GM12878 (cell line): ENCODE measurements at regions not wholly inside any gene's neighbourhood (a gene's known extent, or its start where the extent isn't known, plus 50 kb on each side); places are given as distances from the start of the nearest gene placed in this dataset.
"Not testable (repeated sequence)": the region's sequence is repeated elsewhere in the genome, so short reads cannot be mapped to it uniquely, and the experiment has no call there.

Experiments used
- ATAC-seq: fragments of 200-7000 bp; cut with Tn5 transposase; 3 replicates; pipeline ENCODE4 v1.9.1; 2020; ENCODE audit warnings: mild to moderate bottlenecking, moderate library complexity
- BruUV-seq: library from RNA; stranded (reverse); fragments of 400-500 nt; replicated peaks from 2 replicates; lab custom pipeline; 2021; lab: Mats Ljungman, UMichigan
- CTCF ChIA-PET: fragments of 300-600 bp; sonication (Branson Sonifier 250); formaldehyde crosslinking; extraction: SDS; loops from one replicate; lab custom pipeline; 2021; ENCODE audit warnings: inconsistent platforms; lab: Yijun Ruan, JAX
- POLR2A ChIA-PET: fragments of 350-600 bp; formaldehyde crosslinking; extraction: SDS; loops from one replicate; lab custom pipeline; 2021; ENCODE audit warnings: inconsistent platforms; lab: Charles Lee
- RAD21 ChIA-PET: fragments of 300-600 bp; sonication (Branson Sonifier 250); formaldehyde crosslinking; loops from one replicate; lab custom pipeline; 2023; ENCODE audit warnings: antibody characterized with exemption; ENCODE audit not compliant: unreplicated experiment; lab: Charles Lee
- SMC1A ChIA-PET: fragments of 300-600 bp; sonication (Branson Sonifier 250); formaldehyde crosslinking; loops from one replicate; lab custom pipeline; 2023; ENCODE audit not compliant: unreplicated experiment, uncharacterized antibody; lab: Charles Lee
- DNase-seq: peaks from one replicate; pipeline ENCODE4 v3.0.0-alpha.2; 2011; ENCODE audit warnings: low read depth, low spot score
- FAIRE-seq: peaks from 3 replicates; lab custom pipeline; 2011; peaks lifted over from hg19 to GRCh38; lab: Jason Lieb, UNC
- H2AFZ ChIP-seq: 2 replicates; pipeline ENCODE4 v1.6.0; 2011; ENCODE audit warnings: low read depth, low read length, control low read depth; ENCODE audit not compliant: control insufficient read depth
- H3K27ac ChIP-seq: 2 replicates; pipeline ENCODE4 v1.5.1; 2011; ENCODE audit warnings: control low read depth; ENCODE audit not compliant: control insufficient read depth, insufficient read depth
- H3K27me3 ChIP-seq, 2 experiments: replicated peaks in 1 of 2; 2 replicates each; pipeline versions ENCODE4 v1.6.0 to v1.6.1; 2011; ENCODE audit warnings: low read length in 1 of 2; ENCODE audit not compliant: control insufficient read depth in 2 of 2, insufficient read depth in 2 of 2
- H3K36me3 ChIP-seq, 2 experiments: 2 replicates each; pipeline ENCODE4 v1.5.1; 2011; ENCODE audit warnings: low read length in 1 of 2; ENCODE audit not compliant: control insufficient read depth in 2 of 2, insufficient read depth in 2 of 2
- H3K4me1 ChIP-seq: 2 replicates; pipeline ENCODE4 v1.6.1; 2011; ENCODE audit warnings: mild to moderate bottlenecking, low read length, moderate library complexity, mixed read lengths; ENCODE audit not compliant: control insufficient read depth, insufficient read depth
- H3K4me2 ChIP-seq: 2 replicates; pipeline ENCODE4 v1.6.0; 2011; ENCODE audit warnings: control low read depth; ENCODE audit not compliant: control insufficient read depth, insufficient read depth
- H3K4me3 ChIP-seq: fragments of 200-600 bp; sonication (generic); 2 replicates; pipeline ENCODE4 v1.5.1; 2016
- H3K79me2 ChIP-seq: 2 replicates; pipeline ENCODE4 v1.6.0; 2011; ENCODE audit warnings: low read length; ENCODE audit not compliant: control insufficient read depth, insufficient read depth
- H3K9ac ChIP-seq: 2 replicates; pipeline ENCODE4 v1.8.0; 2011; ENCODE audit warnings: low read length, control low read depth, mixed read lengths; ENCODE audit not compliant: control insufficient read depth, insufficient read depth
- H3K9me3 ChIP-seq: replicated peaks from 3 replicates; pipeline ENCODE4 v1.5.1; 2011; ENCODE audit warnings: mild to moderate bottlenecking, low read length; ENCODE audit not compliant: control insufficient read depth, insufficient read depth
- H4K20me1 ChIP-seq: 2 replicates; pipeline ENCODE4 v1.6.0; 2011; ENCODE audit not compliant: control insufficient read depth, insufficient read depth
- WGBS: methylation state at CpG from one replicate; pipeline ENCODE4 v1.1.6; 2016; ENCODE audit warnings: low lambda C conversion rate; ENCODE audit not compliant: insufficient replicate concordance, insufficient coverage; ENCODE audit errors: missing lambda C conversion rate; 5-methylcytosine and 5-hydroxymethylcytosine counted together
- in situ Hi-C: fragments of 300-500 bp; cut with MboI; formaldehyde crosslinking; loops from 9 replicates; pipeline ENCODE4 v1.14.3; 2018; ENCODE audit warnings: mixed read lengths
- intact Hi-C: fragments of 100-400 bp; cut with micrococcal nuclease; formaldehyde crosslinking; loops from one replicate; pipeline ENCODE4 v1.14.2; 2022; ENCODE audit not compliant: unreplicated experiment

- WGBS: 25% methylated on average over 1 of the region's 9 CpGs
- H3K9me3 ChIP-seq, POLR2A ChIA-PET, DNase-seq, H3K36me3 ChIP-seq, BruUV-seq, SMC1A ChIA-PET, RAD21 ChIA-PET, H3K79me2 ChIP-seq, in situ Hi-C loops, H3K4me1 ChIP-seq, intact Hi-C loops, H3K27me3 ChIP-seq, H3K9ac ChIP-seq, H2AFZ ChIP-seq, H3K4me3 ChIP-seq, H4K20me1 ChIP-seq, H3K27ac ChIP-seq, H3K4me2 ChIP-seq, FAIRE-seq, CTCF ChIA-PET, ATAC-seq: not testable (repeated sequence)
These were observed 88.2 kb downstream of the TRIM69 start for GRCh38 chr15:44824277-44825145.

GRCh38 chr15:44826583-44826982, 90.3 kb downstream of the TRIM69 start:
- 100% methylated on average over 1 of the region's 1 CpG for WGBS
- CTCF ChIA-PET: not testable (repeated sequence)

GRCh38 chr15:44828229-44828914, 92.0 kb downstream of the TRIM69 start:
- FAIRE-seq, H3K27ac ChIP-seq, SMC1A ChIA-PET, H3K79me2 ChIP-seq, RAD21 ChIA-PET, POLR2A ChIA-PET, CTCF ChIA-PET, H3K27me3 ChIP-seq, H3K9me3 ChIP-seq, DNase-seq, H3K4me1 ChIP-seq, intact Hi-C loops, BruUV-seq, H4K20me1 ChIP-seq, in situ Hi-C loops, H3K4me3 ChIP-seq, H2AFZ ChIP-seq, H3K4me2 ChIP-seq, ATAC-seq, H3K9ac ChIP-seq, H3K36me3 ChIP-seq: not testable (repeated sequence)
- WGBS: 90% methylated on average over 11 of the region's 14 CpGs

More at GRCh38 chr15:44826583-44826982, 90.3 kb downstream of the TRIM69 start:
- intact Hi-C loops, FAIRE-seq, ATAC-seq, H3K27ac ChIP-seq, H2AFZ ChIP-seq, H3K79me2 ChIP-seq, POLR2A ChIA-PET, H3K4me2 ChIP-seq, H3K9ac ChIP-seq, in situ Hi-C loops, H3K4me3 ChIP-seq, RAD21 ChIA-PET, H3K9me3 ChIP-seq, BruUV-seq, H3K27me3 ChIP-seq, H3K36me3 ChIP-seq, H4K20me1 ChIP-seq, H3K4me1 ChIP-seq, DNase-seq, SMC1A ChIA-PET: not testable (repeated sequence)

- H3K4me2 ChIP-seq, H3K4me1 ChIP-seq: not testable (repeated sequence)
These were observed 92.8 kb downstream of the TRIM69 start for GRCh38 chr15:44829150-44829549.

More at GRCh38 chr15:44829150-44829549, 92.8 kb downstream of the TRIM69 start:
- RAD21 ChIA-PET, H3K9me3 ChIP-seq, H3K9ac ChIP-seq, SMC1A ChIA-PET, H2AFZ ChIP-seq, DNase-seq, FAIRE-seq, H3K36me3 ChIP-seq, H3K4me3 ChIP-seq, CTCF ChIA-PET, POLR2A ChIA-PET, BruUV-seq, in situ Hi-C loops, H4K20me1 ChIP-seq, H3K27ac ChIP-seq, H3K79me2 ChIP-seq, H3K27me3 ChIP-seq, intact Hi-C loops, ATAC-seq: not testable (repeated sequence)
- 97% methylated on average over 4 of the region's 4 CpGs for WGBS
